Astrocyte (in vitro differentiated cells and primary cell): ENCODE measurements at regions not wholly inside any gene's neighbourhood (a gene's known extent, or its start where the extent isn't known, plus 50 kb on each side); places are given as distances from the start of the nearest gene placed in this dataset.

ENCODE experiments used
- EZH2 ChIP-seq: IDR thresholded peaks from 2 replicates; pipeline ENCODE4 v1.6.1; 2012; ENCODE audit warnings: mild to moderate bottlenecking, low read length, inconsistent platforms; ENCODE audit not compliant: insufficient read depth
- TF ChIP-seq, protein P1 (sequence below): IDR thresholded peaks from 2 replicates; pipeline ENCODE4 v1.5.1; 2011; ENCODE audit warnings: low read depth, mild to moderate bottlenecking, inconsistent platforms, low read length, moderate library complexity; ENCODE audit not compliant: insufficient read depth

DNA sequence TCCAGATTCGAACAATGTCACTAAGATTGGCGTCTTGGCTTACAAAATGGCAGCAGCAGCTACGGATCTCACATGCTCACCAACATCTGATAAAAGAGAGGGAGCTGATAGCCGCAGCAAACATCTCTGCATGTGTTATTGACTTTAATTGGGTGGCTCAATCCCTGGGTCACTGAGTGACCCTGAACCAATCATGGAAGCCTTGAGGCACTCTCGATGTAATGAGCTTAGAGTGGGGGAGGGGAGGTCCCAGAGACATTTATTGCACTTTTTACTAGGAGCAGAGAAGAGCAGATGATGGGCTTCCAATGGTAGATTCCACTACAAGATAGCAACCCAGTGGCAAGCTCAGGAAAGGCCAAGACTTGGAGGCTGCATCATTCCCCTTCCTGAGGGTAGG lies 238.7 kb downstream of the BMP7 start:
- TF ChIP-seq, protein P1, sequence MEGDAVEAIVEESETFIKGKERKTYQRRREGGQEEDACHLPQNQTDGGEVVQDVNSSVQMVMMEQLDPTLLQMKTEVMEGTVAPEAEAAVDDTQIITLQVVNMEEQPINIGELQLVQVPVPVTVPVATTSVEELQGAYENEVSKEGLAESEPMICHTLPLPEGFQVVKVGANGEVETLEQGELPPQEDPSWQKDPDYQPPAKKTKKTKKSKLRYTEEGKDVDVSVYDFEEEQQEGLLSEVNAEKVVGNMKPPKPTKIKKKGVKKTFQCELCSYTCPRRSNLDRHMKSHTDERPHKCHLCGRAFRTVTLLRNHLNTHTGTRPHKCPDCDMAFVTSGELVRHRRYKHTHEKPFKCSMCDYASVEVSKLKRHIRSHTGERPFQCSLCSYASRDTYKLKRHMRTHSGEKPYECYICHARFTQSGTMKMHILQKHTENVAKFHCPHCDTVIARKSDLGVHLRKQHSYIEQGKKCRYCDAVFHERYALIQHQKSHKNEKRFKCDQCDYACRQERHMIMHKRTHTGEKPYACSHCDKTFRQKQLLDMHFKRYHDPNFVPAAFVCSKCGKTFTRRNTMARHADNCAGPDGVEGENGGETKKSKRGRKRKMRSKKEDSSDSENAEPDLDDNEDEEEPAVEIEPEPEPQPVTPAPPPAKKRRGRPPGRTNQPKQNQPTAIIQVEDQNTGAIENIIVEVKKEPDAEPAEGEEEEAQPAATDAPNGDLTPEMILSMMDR: no peak
- no peak for TF ChIP-seq EZH2
